Calu3 (cell line): ENCODE measurements at regions not wholly inside any gene's neighbourhood (a gene's known extent, or its start where the extent isn't known, plus 50 kb on each side); places are given as distances from the start of the nearest gene placed in this dataset.

Source experiments
- BruUV-seq: library from RNA; stranded (reverse); fragments of 400-500 nt; replicated peaks from 2 replicates; lab custom pipeline; 2021; lab: Mats Ljungman, UMichigan
- CTCF ChIA-PET: fragments of 300-600 bp; sonication (Branson Sonifier 250); formaldehyde crosslinking; loops from one replicate; lab custom pipeline; 2022; ENCODE audit warnings: antibody characterized with exemption; lab: Charles Lee
- DNase-seq: peaks from one replicate; pipeline ENCODE4 v3.0.0; 2022
- H3K27ac Mint-ChIP-seq: one replicate; pipeline ENCODE4 v1.8.0; 2022; ENCODE audit warnings: mixed read lengths; ENCODE audit not compliant: unreplicated experiment
- H3K27me3 Mint-ChIP-seq: one replicate; pipeline ENCODE4 v1.8.0; 2022; ENCODE audit warnings: mixed read lengths; ENCODE audit not compliant: unreplicated experiment
- H3K36me3 Mint-ChIP-seq: one replicate; pipeline ENCODE4 v1.8.0; 2022; ENCODE audit warnings: mild to moderate bottlenecking, moderate library complexity, mixed read lengths; ENCODE audit not compliant: insufficient read depth, unreplicated experiment
- H3K4me1 Mint-ChIP-seq: one replicate; pipeline ENCODE4 v1.8.0; 2022; ENCODE audit warnings: mild to moderate bottlenecking, low read depth, mixed read lengths; ENCODE audit not compliant: unreplicated experiment
- H3K4me3 Mint-ChIP-seq: one replicate; pipeline ENCODE4 v1.8.0; 2022; ENCODE audit warnings: mild to moderate bottlenecking, low read depth, moderate library complexity, mixed read lengths; ENCODE audit not compliant: unreplicated experiment
- H3K9me3 Mint-ChIP-seq: one replicate; pipeline ENCODE4 v1.8.0; 2022; ENCODE audit warnings: low read depth, mixed read lengths; ENCODE audit not compliant: unreplicated experiment
- CTCF ChIP-seq: fragments of 200-600 bp; IDR thresholded peaks from one replicate; pipeline ENCODE4 v1.8.0; 2022; ENCODE audit warnings: antibody characterized with exemption; ENCODE audit not compliant: unreplicated experiment
- intact Hi-C: fragments of 100-400 bp; cut with micrococcal nuclease; formaldehyde crosslinking; loops from one replicate; pipeline ENCODE4 v1.10.0; 2022; ENCODE audit not compliant: unreplicated experiment

- no peak overlapping the region for H3K4me3 Mint-ChIP-seq
- CTCF ChIA-PET: interaction anchor here (0.6 to 1.5 kb wide), 4 partner anchors 8 to 521 kb away, joined by 3 to 4 read pairs (median 3); no protein-coding TSS in a partner anchor
- no peak for DNase-seq
- TF ChIP-seq CTCF: no peak
- BruUV-seq: no TSS peak
- intact Hi-C loops: no loop called here
- H3K27me3 Mint-ChIP-seq: no peaks in the 10 kb centered on the region
- no peak overlapping the region for H3K27ac Mint-ChIP-seq
- no peaks in the 10 kb centered on the region for H3K9me3 Mint-ChIP-seq
- H3K36me3 Mint-ChIP-seq: peaks cover 6% of the 10 kb centered on the region
- H3K4me1 Mint-ChIP-seq: peaks cover 14% of the 10 kb centered on the region
Observed at GRCh38 chr5:142408536-142408935, 83.7 kb upstream of the SPRY4 start.

GRCh38 chr5:142405814-142406395, 81.1 kb upstream of the SPRY4 start:
- H3K27ac Mint-ChIP-seq: no peak overlapping the region
- no peak for TF ChIP-seq CTCF

GRCh38 chr5:142405023-142405422, 80.2 kb upstream of the SPRY4 start:
- Mint-ChIP-seq H3K4me1 (peaks cover 24% of the 10 kb centered on the region), H3K27me3 (no peaks in the 10 kb centered on the region), H3K9me3 (no peaks in the 10 kb centered on the region), H3K4me3 (no peak overlapping the region), H3K27ac (no peak overlapping the region), H3K36me3 (peaks cover 8% of the 10 kb centered on the region)
- no peak for DNase-seq
- intact Hi-C loops: no loop called here
- CTCF ChIA-PET: interaction anchor here (1.0 kb wide), 1 partner anchor 10 kb away, joined by 3 read pairs; no protein-coding TSS in a partner anchor
- no peak for TF ChIP-seq CTCF
- BruUV-seq: no TSS peak

More at GRCh38 chr5:142405814-142406395, 81.1 kb upstream of the SPRY4 start:
- Mint-ChIP-seq H3K36me3 (peaks cover 8% of the 10 kb centered on the region), H3K4me3 (no peak overlapping the region), H3K4me1 (peaks cover 24% of the 10 kb centered on the region), H3K27me3 (no peaks in the 10 kb centered on the region), H3K9me3 (no peaks in the 10 kb centered on the region)
- intact Hi-C loops: no loop called here
- DNase-seq: no peak
- BruUV-seq: no TSS peak
- CTCF ChIA-PET: interaction anchor here (1.0 kb wide), 1 partner anchor 11 kb away, joined by 3 read pairs; no protein-coding TSS in a partner anchor

GRCh38 chr5:142404046-142404477, 79.2 kb upstream of the SPRY4 start:
- no peak for TF ChIP-seq CTCF
- H3K4me3 Mint-ChIP-seq: peak overlapping the region; percentile 15
- H3K27ac Mint-ChIP-seq: peak overlapping the region; percentile 62
- H3K27me3 Mint-ChIP-seq: no peaks in the 10 kb centered on the region
- no peak for DNase-seq
- peaks cover 8% of the 10 kb centered on the region for H3K36me3 Mint-ChIP-seq
- peaks cover 24% of the 10 kb centered on the region for H3K4me1 Mint-ChIP-seq
- no peaks in the 10 kb centered on the region for H3K9me3 Mint-ChIP-seq
- BruUV-seq: no TSS peak
- intact Hi-C loops: no loop called here
- CTCF ChIA-PET: interaction anchor here (0.5 to 1.4 kb wide), 2 partner anchors 16 to 516 kb away, joined by 3 to 5 read pairs; no protein-coding TSS in a partner anchor
